HL-60 (cell line): ENCODE measurements at regions not wholly inside any gene's neighbourhood (a gene's known extent, or its start where the extent isn't known, plus 50 kb on each side); places are given as distances from the start of the nearest gene placed in this dataset.

Experiments used
- GABPA ChIP-seq: IDR thresholded peaks from 2 replicates; pipeline ENCODE4 v1.6.1; 2012; ENCODE audit warnings: low read depth
- POLR2AphosphoS5 ChIP-seq: IDR thresholded peaks from 2 replicates; pipeline ENCODE4 v1.6.1; 2012; ENCODE audit warnings: low read depth
- SPI1 ChIP-seq: IDR thresholded peaks from 2 replicates; pipeline ENCODE4 v1.6.1; 2012; ENCODE audit warnings: low read depth, mild to moderate bottlenecking, borderline replicate concordance
- TF ChIP-seq, protein P1 (sequence below): IDR thresholded peaks from one replicate; pipeline ENCODE4 v1.5.1; 2011; ENCODE audit warnings: low read length, control low read depth, inconsistent platforms; ENCODE audit not compliant: insufficient read depth
- TF ChIP-seq, protein P2 (sequence below): IDR thresholded peaks from 2 replicates; pipeline ENCODE4 v1.6.1; 2012; ENCODE audit warnings: low read depth; ENCODE audit not compliant: insufficient replicate concordance

DNA sequence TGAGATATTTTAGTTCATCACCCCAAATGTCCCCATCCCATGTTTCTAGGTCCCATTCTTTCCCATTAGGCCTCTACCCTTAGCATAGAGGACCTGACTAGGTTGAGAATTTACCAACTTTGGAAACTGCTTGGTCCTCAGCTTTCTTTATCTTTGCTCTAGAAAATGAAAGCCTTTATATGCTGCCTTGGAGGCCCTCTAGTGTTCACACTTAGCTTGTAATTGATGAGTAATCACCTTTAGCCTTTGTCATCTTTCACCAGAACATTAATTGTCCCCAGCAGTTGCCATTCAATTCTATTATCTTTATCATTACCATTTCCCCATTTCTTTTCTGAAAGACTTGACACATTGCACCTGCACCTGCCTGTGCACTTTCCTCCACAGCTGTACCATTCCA lies 589.2 kb upstream of the NR3C2 start:
- TF ChIP-seq, protein P1, sequence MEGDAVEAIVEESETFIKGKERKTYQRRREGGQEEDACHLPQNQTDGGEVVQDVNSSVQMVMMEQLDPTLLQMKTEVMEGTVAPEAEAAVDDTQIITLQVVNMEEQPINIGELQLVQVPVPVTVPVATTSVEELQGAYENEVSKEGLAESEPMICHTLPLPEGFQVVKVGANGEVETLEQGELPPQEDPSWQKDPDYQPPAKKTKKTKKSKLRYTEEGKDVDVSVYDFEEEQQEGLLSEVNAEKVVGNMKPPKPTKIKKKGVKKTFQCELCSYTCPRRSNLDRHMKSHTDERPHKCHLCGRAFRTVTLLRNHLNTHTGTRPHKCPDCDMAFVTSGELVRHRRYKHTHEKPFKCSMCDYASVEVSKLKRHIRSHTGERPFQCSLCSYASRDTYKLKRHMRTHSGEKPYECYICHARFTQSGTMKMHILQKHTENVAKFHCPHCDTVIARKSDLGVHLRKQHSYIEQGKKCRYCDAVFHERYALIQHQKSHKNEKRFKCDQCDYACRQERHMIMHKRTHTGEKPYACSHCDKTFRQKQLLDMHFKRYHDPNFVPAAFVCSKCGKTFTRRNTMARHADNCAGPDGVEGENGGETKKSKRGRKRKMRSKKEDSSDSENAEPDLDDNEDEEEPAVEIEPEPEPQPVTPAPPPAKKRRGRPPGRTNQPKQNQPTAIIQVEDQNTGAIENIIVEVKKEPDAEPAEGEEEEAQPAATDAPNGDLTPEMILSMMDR = peak; percentile 13
- TF ChIP-seq POLR2AphosphoS5 (no peak), GABPA (no peak), SPI1 (no peak)
- TF ChIP-seq, protein P2, sequence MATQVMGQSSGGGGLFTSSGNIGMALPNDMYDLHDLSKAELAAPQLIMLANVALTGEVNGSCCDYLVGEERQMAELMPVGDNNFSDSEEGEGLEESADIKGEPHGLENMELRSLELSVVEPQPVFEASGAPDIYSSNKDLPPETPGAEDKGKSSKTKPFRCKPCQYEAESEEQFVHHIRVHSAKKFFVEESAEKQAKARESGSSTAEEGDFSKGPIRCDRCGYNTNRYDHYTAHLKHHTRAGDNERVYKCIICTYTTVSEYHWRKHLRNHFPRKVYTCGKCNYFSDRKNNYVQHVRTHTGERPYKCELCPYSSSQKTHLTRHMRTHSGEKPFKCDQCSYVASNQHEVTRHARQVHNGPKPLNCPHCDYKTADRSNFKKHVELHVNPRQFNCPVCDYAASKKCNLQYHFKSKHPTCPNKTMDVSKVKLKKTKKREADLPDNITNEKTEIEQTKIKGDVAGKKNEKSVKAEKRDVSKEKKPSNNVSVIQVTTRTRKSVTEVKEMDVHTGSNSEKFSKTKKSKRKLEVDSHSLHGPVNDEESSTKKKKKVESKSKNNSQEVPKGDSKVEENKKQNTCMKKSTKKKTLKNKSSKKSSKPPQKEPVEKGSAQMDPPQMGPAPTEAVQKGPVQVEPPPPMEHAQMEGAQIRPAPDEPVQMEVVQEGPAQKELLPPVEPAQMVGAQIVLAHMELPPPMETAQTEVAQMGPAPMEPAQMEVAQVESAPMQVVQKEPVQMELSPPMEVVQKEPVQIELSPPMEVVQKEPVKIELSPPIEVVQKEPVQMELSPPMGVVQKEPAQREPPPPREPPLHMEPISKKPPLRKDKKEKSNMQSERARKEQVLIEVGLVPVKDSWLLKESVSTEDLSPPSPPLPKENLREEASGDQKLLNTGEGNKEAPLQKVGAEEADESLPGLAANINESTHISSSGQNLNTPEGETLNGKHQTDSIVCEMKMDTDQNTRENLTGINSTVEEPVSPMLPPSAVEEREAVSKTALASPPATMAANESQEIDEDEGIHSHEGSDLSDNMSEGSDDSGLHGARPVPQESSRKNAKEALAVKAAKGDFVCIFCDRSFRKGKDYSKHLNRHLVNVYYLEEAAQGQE = no peak
